ENCODE measurements at regions not wholly inside any gene's neighbourhood (a gene's known extent, or its start where the extent isn't known, plus 50 kb on each side); places are given as distances from the start of the nearest gene placed in this dataset.
"Not testable (repeated sequence)": the region's sequence is repeated elsewhere in the genome, so short reads cannot be mapped to it uniquely, and the experiment has no call there.

DNA sequence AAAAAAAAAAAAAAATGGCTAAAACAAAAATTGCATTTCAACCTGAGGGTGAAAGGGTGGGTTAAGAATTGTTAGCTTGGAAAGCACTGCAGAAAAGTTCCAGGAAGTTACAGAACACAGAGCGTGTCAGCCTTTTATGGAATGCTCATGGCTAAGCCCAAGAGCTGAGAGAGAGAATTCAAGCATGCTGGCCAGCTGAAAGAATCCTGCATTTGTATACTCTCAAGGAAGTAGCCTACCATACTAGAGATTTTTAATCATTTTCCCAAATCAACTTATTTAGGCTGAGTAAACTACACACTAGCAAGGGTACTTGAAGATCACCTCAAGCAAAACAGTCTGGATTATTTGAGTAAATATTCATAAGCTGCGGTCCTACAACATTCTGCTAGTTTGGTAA is 153.9 kb downstream of the KCNJ2 start:
- DNase-seq = no peak

GRCh38 chr17:70324031-70324430 is 154.7 kb downstream of the KCNJ2 start:
- no peak for DNase-seq

- DNase-seq = no peak
These were observed 157.9 kb downstream of the KCNJ2 start for GRCh38 chr17:70327279-70327678.

- DNase-seq = no peak
These were observed 158.4 kb downstream of the KCNJ2 start for GRCh38 chr17:70327723-70328122.

DNA sequence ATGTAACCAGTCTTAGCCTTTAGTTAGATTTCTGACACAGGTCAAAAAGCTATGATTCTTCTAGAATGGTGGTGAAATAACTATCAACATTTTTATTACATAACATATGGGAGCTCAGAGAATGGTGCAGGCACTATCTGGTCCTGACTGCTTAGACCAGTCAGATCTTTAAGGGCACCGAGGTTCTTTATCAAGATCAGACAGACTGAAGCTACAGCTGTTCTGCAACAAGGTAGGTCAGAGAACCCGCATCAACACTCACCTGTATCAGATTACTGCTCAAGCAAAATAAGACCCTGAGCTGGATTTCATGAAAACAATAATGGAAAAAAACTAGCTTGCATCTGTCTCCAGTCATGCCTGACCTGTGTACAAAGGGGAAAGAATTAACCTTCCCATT is 160.4 kb downstream of the KCNJ2 start:
- DNase-seq = no peak

- not testable (repeated sequence) for DNase-seq
These were observed 161.7 kb downstream of the KCNJ2 start for GRCh38 chr17:70331066-70331465.

- DNase-seq = no peak
These were observed 163.3 kb downstream of the KCNJ2 start for GRCh38 chr17:70332356-70333210.

DNA sequence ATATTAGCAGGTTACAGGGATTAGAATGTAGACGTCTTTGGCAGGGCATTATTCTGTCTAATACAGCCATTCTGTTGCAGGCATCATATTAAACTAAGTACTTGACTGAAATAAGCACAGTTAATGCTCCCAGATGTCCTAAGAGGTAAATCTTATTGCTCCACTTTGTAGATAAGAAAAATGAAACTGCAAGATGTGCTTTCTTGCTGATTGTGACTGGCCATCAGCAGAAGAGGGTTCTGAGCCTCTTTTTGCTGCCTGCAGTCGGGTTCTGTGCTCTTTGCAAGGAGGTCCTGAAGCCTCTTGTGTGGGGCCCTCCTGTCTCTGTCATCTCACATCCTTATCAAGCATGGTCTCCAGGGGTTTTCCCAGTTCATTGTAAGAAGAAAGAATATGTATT is 167.1 kb downstream of the KCNJ2 start:
- no peak for DNase-seq

DNA sequence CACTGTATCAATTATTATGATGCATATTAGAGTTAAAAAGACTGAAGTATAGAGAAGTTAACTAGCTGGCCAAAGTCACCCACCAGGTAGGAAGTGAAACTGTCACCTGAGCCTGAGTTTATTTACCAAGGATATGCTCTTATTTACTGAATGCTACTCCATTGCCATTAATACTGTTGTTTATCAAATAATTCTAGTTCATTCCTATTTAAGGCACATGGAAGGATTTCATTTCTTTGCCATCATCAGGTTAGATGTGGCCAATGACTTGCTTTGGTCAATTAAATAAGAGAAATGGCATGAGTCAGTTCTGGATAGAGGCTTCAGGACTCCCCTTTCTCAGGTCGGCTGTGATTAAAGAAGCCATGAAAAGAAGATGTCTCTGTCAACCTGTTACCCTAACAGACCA is 169.6 kb downstream of the KCNJ2 start:
- DNase-seq = no peak

DNA sequence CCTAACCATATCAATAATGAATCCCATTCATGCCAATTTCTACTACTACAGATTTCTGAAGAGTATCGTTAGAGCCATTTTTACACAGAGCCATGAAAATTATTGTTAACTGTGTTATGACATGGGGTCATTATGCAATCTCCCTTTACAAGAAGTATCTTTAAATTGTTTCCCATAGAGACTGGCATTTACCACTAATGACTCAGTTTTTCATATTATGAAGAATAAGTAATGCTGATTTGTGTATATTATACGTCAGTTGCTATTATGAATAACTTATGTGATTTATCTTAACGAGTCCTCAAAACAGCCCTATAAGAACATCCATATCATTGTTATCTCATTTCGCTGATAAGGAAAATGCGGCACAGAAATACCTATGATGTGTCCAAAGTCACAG is 173.8 kb downstream of the KCNJ2 start:
- DNase-seq = no peak

GRCh38 chr17:70344386-70345060 is 175.2 kb downstream of the KCNJ2 start:
- peak in 1 of 5 experiments; percentile 38 for DNase-seq

DNA sequence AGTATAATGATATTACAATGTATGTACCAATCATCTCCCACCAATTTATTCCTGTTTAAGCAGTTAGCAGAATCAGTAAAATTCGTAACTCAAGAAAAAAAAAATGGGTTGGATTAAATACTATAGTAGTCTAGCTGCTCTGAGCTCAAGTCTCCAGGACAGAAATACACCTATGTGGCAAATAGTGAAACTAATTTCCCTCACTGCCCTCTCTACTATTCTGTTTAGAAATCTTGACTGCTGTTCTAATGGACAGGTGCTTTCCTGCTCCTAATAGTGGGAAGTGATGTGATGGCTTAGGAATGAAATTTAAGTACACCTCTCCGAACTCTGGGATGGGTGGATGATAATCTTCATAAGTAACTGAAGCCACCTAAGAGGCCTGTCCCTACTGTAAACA is 175.7 kb downstream of the KCNJ2 start:
- no peak for DNase-seq

- DNase-seq = no peak
These were observed 183.5 kb downstream of the KCNJ2 start for GRCh38 chr17:70352834-70353233.

GRCh38 chr17:70353408-70354092 is 184.2 kb downstream of the KCNJ2 start:
- no peak for DNase-seq

- DNase-seq = no peak
These were observed 185.9 kb downstream of the KCNJ2 start for GRCh38 chr17:70355185-70355584.

DNA sequence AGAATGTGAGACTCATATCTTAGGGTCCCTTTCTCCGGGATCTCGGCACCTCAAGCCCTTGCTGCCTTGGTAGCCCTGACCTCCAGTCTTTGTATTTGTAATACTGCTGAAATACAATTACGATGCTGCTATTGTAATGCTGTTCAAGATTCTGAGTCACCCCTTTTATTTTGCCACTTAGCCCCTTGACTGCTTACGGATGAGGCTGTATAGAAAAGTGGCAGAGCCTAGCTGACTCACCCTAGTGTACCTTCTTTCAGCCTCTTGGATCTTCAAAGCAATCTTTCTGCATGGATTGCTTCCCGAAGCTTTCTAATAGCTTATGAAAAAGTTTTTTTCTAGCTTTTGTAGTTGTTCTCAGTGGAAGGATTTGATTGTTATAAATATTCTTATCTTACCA is 187.9 kb downstream of the KCNJ2 start:
- no peak for DNase-seq

DNA sequence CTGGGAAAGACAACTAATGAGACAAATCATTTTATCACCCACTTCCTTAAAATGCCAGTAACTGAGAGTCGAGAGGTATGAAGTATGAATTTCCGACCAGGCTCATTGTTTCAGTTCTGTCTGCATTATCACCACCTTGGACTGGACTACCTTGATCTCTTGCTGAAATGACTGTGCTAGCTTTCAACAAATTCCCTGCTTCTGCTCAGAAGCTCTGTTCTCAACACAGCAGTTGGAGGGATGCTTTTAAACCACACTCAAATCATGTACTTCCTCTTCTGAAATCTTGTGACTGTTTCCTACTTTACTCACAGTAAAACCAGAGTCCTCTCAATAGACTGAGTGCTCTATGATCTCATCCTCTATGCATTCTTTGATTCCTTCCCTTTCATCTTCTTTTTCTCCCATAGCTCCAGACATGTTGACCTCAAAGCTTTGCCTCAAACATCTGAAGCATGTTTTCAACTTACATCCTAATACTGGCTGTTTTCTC is 195.8 kb downstream of the KCNJ2 start:
- DNase-seq = no peak

DNA sequence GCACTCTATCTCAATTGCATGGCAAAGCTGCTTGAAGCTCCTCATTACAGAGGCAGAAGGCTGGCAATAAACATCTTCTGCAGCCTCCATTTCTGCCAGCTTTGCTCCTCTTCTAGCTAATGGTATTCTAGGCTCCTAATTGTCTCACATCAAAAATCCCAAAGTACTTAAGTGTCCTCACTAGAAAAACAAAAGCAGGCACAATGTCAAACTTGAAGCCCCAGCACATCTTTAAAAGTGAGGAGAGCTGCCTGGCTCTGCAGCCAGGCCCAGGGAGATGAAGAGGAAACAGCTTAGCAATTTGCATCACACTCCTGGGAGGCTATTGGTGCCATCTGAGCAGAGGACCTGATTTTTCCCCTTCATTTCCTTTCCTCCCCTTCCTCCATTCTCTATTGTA is 197.1 kb downstream of the KCNJ2 start:
- no peak for DNase-seq

DNA sequence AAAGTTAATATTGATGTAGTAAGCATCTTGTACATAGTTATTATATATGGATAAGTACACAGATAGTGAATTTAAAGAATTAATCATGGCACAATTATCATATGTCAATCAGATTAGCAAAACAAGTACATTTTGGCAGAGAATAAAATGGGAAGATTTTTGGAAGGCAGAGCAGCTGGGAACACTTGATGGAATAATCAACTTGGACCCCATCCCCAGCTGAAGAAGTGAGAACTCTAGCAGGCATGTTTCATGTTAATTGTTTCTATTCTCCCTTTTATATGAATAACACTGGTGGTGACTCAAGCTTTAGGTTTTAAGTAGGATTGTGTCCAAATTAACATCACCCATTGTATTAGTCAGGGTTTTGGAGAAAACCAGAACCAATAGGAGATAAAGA is 198.7 kb downstream of the KCNJ2 start:
- no peak for DNase-seq

DNA sequence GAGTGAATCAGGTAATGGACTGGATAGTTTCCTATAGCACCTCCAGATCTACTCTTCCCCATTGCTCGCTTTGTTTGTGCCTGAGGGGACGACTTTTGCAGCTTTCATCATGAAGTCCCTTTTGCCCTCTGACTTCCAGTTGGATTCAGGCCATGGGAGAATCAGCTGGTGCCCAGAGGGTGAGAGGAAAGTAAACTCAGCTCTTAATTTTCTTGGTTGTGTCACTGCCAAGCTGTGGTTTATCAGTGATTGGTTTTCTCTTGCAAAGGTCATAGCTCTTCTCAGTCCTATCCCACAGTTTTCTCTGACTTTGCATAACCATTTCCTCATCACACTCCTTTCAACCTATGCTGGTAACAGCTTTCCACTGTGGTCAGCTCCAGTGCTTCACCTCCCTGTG is 200.1 kb downstream of the KCNJ2 start:
- no peak for DNase-seq

DNA sequence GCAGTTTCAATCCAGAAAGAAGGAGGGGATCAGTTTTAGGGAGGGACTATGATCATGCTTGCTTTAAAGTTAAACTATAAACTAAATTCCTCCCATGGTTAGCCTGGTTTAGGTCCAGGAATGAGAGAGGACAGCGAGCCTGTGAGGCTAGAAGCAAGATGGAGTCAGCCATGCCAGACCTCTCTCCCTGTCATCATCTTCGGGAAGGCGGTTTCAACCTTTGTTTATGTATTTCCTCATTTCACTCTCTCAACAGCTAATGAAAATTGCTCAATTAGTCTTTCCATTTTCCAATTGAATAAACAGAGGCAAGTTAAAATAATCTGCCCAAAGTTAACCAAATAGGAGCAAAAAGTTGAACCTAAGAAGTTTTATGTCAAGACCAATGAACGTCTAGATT is 201.5 kb downstream of the KCNJ2 start:
- DNase-seq = no peak

- DNase-seq = no peak
These were observed 204.0 kb downstream of the KCNJ2 start for GRCh38 chr17:70373369-70373768.

DNA sequence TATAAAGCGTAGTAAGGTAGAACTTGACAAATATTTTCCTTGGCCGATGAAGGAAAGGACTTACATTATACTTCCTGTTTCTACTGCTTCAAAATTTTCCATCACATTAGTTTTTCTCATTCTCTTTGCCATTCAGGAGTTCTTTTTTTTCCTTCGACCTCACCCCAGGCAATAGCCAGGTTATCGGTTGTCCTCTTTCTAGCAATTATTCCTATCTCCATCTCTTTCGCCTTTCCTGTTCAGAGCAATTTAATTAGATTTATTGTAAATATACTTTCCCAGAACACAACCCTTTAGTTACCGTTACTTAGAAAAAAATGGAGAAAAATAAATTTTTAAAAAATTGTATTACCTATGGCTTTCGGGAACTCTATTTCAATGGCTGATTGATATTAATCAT is 205.2 kb downstream of the KCNJ2 start:
- DNase-seq = no peak

GRCh38 chr17:70375406-70375805 is 206.1 kb downstream of the KCNJ2 start:
- no peak for DNase-seq
